Trophoblast cell (in vitro differentiated cells and primary cell): ENCODE measurements at regions not wholly inside any gene's neighbourhood (a gene's known extent, or its start where the extent isn't known, plus 50 kb on each side); places are given as distances from the start of the nearest gene placed in this dataset.

ENCODE experiments used
- DNase-seq, 2 donors: peaks; one replicate each; pipeline ENCODE4 v3.0.0-alpha.2; 2016
- H2AFZ ChIP-seq: 2 replicates; pipeline ENCODE4 v1.6.1; 2013; ENCODE audit warnings: low read length, moderate library complexity, mild to moderate bottlenecking; ENCODE audit not compliant: insufficient read depth, poor library complexity
- H2AK5ac ChIP-seq: 2 replicates; pipeline ENCODE4 v1.6.1; 2013; ENCODE audit warnings: mild to moderate bottlenecking, low read length
- H2BK120ac ChIP-seq: 2 replicates; pipeline ENCODE4 v1.6.1; 2013; ENCODE audit warnings: low read length, mild to moderate bottlenecking, moderate library complexity; ENCODE audit not compliant: insufficient read depth, poor library complexity
- H2BK12ac ChIP-seq: 2 replicates; pipeline ENCODE4 v1.6.1; 2013; ENCODE audit warnings: mild to moderate bottlenecking, low read length, moderate library complexity
- H2BK5ac ChIP-seq: 2 replicates; pipeline ENCODE4 v1.6.1; 2013; ENCODE audit warnings: low read length, low read depth, moderate library complexity, mild to moderate bottlenecking; ENCODE audit not compliant: poor library complexity
- H3K14ac ChIP-seq: 2 replicates; pipeline ENCODE4 v1.6.1; 2013; ENCODE audit warnings: mild to moderate bottlenecking, low read length
- H3K18ac ChIP-seq: 2 replicates; pipeline ENCODE4 v1.6.1; 2013; ENCODE audit warnings: mild to moderate bottlenecking, low read length
- H3K23ac ChIP-seq: 2 replicates; pipeline ENCODE4 v1.6.1; 2013; ENCODE audit warnings: low read length
- H3K27ac ChIP-seq: 2 replicates; pipeline ENCODE4 v1.5.1; 2013; ENCODE audit warnings: low read depth, mild to moderate bottlenecking, inconsistent platforms, low read length, moderate library complexity
- H3K27me3 ChIP-seq: 2 replicates; pipeline ENCODE4 v1.6.1; 2013; ENCODE audit warnings: inconsistent platforms, mild to moderate bottlenecking, low read length, moderate library complexity; ENCODE audit not compliant: insufficient read depth
- H3K36me3 ChIP-seq, 2 experiments: 1 replicate in 1 of 2; 2 replicates in 1 of 2; pipeline ENCODE4 v1.6.1; 2013; ENCODE audit warnings: low read length in 2 of 2, mild to moderate bottlenecking in 2 of 2, moderate library complexity in 1 of 2; ENCODE audit not compliant: insufficient read depth in 2 of 2, control insufficient read depth in 1 of 2
- H3K4ac ChIP-seq: 2 replicates; pipeline ENCODE4 v1.6.1; 2013; ENCODE audit warnings: low read depth, mild to moderate bottlenecking, low read length, moderate library complexity
- H3K4me1 ChIP-seq, 2 experiments: 1 replicate in 1 of 2; 2 replicates in 1 of 2; pipeline ENCODE4 v1.6.1; 2013; ENCODE audit warnings: low read length in 2 of 2, mild to moderate bottlenecking in 2 of 2, moderate library complexity in 1 of 2; ENCODE audit not compliant: insufficient read depth in 2 of 2, control insufficient read depth in 1 of 2
- H3K4me2 ChIP-seq: 2 replicates; pipeline ENCODE4 v1.6.1; 2013; ENCODE audit warnings: inconsistent platforms, mild to moderate bottlenecking, low read length, moderate library complexity
- H3K4me3 ChIP-seq: 2 replicates; pipeline ENCODE4 v1.5.1; 2013; ENCODE audit warnings: mild to moderate bottlenecking, low read depth, low read length, inconsistent platforms
- H3K79me1 ChIP-seq: one replicate; pipeline ENCODE4 v1.6.1; 2013; ENCODE audit warnings: low read length
- H3K79me2 ChIP-seq: 2 replicates; pipeline ENCODE4 v1.6.1; 2013; ENCODE audit warnings: low read length, mild to moderate bottlenecking; ENCODE audit not compliant: control insufficient read depth, insufficient read depth, poor library complexity
- H3K9ac ChIP-seq: 2 replicates; pipeline ENCODE4 v1.6.1; 2013; ENCODE audit warnings: mild to moderate bottlenecking, low read length
- H3K9me3 ChIP-seq: 2 replicates; pipeline ENCODE4 v1.6.1; 2013; ENCODE audit warnings: low read depth, mild to moderate bottlenecking, control low read depth, inconsistent platforms, low read length; ENCODE audit not compliant: insufficient read depth
- H4K12ac ChIP-seq: 2 replicates; pipeline ENCODE4 v1.6.1; 2013; ENCODE audit warnings: low read depth, mild to moderate bottlenecking, low read length, moderate library complexity
- H4K8ac ChIP-seq: 2 replicates; pipeline ENCODE4 v1.6.1; 2013; ENCODE audit warnings: low read depth, mild to moderate bottlenecking, low read length, moderate library complexity
- H4K91ac ChIP-seq: one replicate; pipeline ENCODE4 v1.6.1; 2013; ENCODE audit warnings: low read depth, mild to moderate bottlenecking, low read length, moderate library complexity
- WGBS: extraction: QIAGEN DNeasy Blood & Tissue Kit; methylation state at CpG from one replicate; pipeline ENCODE4 v1.1.7; 2013; ENCODE audit warnings: missing lambda C conversion rate; ENCODE audit not compliant: insufficient read length, insufficient coverage; ENCODE audit errors: extremely low coverage; 5-methylcytosine and 5-hydroxymethylcytosine counted together

DNA sequence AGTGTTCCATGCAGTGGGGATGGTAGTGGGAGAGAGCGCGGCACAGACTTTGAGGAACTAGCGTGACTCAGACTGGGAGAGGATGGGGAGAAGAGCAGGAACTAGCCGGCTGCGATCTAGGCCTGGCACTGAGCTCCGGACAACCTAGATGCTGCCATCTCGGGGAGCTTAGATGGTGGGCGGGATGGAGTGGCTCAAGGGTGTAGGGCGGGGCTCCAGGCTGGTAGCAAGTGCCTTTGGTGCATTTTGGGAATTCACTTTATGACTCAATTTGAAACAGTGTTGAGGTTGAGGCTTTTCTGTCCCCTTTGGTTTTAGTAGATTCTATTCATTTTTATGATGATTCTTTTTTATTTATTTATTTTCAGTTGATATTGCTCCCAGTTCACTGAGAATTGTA is 185.3 kb upstream of the GPR26 start:
- Histone ChIP-seq H2BK12ac (no peak overlapping the region), H4K8ac (no peak overlapping the region), H3K14ac (no peak overlapping the region), H3K9ac (no peak overlapping the region), H3K4me3 (no peak overlapping the region), H3K4ac (no peak overlapping the region), H2BK120ac (no peak overlapping the region), H3K79me1 (no peaks in the 10 kb centered on the region), H3K23ac (no peak overlapping the region), H2AFZ (no peak overlapping the region), H4K12ac (no peak overlapping the region), H3K27me3 (no peaks in the 10 kb centered on the region), H3K27ac (no peak overlapping the region), H3K4me1 (no peaks in the 10 kb centered on the region), H3K36me3 (no peaks in the 10 kb centered on the region), H3K4me2 (no peak overlapping the region), H3K9me3 (peaks cover 4% of the 10 kb centered on the region), H4K91ac (no peak overlapping the region), H3K79me2 (no peaks in the 10 kb centered on the region), H2BK5ac (no peak overlapping the region), H3K18ac (no peak overlapping the region), H2AK5ac (no peak overlapping the region)
- WGBS: no CpG with 5 or more reads among the region's 9 CpGs
- DNase-seq: no peak

GRCh38 chr10:123484722-123485121 is 181.4 kb upstream of the GPR26 start:
- no CpG with 5 or more reads among the region's 2 CpGs for WGBS
- no peaks in the 10 kb centered on the region for H3K36me3 ChIP-seq
- no peak overlapping the region for H3K4me2 ChIP-seq

DNA sequence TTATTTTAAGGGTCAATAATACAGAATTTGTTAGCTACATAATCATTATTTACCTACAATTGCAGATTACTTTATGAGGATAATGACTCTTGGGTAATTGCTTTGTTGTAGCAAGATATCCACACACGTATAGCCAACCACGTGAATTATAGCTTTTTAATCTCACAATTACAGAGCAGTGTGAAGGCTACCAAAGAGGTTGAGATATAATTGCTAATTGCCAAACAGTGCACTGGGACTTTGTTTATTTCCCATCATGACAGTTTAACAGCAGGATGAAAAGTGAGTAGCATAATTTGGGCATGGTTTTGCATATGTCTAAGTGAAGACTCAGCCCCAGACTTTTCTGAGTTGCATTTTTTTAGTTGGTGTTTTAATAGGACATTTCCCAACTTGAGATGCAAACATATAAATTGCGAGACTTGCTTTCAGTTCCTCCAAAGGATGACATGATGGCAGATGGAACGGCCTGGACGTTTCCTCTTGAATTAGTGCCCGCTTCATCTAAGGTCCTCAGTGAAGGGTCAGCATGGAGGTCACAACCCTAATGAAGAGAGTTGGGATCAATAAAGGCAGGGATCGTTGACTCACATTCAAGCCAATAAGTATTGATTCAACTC is 180.7 kb upstream of the GPR26 start:
- Histone ChIP-seq H3K27ac (no peak overlapping the region), H3K79me1 (no peaks in the 10 kb centered on the region), H3K4me3 (no peak overlapping the region), H2AK5ac (no peak overlapping the region), H3K79me2 (no peaks in the 10 kb centered on the region), H3K18ac (no peak overlapping the region), H3K36me3 (no peaks in the 10 kb centered on the region), H4K12ac (no peak overlapping the region), H2BK12ac (no peak overlapping the region), H3K9ac (no peak overlapping the region), H3K4ac (no peak overlapping the region), H3K9me3 (peaks cover 2% of the 10 kb centered on the region), H4K8ac (no peak overlapping the region), H3K27me3 (no peaks in the 10 kb centered on the region), H3K4me2 (no peak overlapping the region), H2BK5ac (no peak overlapping the region), H2BK120ac (no peak overlapping the region), H3K4me1 (no peaks in the 10 kb centered on the region), H3K23ac (no peak overlapping the region), H2AFZ (no peak overlapping the region), H4K91ac (no peak overlapping the region), H3K14ac (no peak overlapping the region)
- DNase-seq: no peak
- no CpG with 5 or more reads among the region's 7 CpGs for WGBS

More at GRCh38 chr10:123484722-123485121, 181.4 kb upstream of the GPR26 start:
- Histone ChIP-seq H4K8ac (no peak overlapping the region), H3K4me1 (no peaks in the 10 kb centered on the region), H2AK5ac (no peak overlapping the region), H3K4ac (no peak overlapping the region), H3K27me3 (no peaks in the 10 kb centered on the region), H3K4me3 (no peak overlapping the region), H4K12ac (no peak overlapping the region), H2BK5ac (no peak overlapping the region), H3K9ac (no peak overlapping the region), H2BK120ac (no peak overlapping the region), H3K23ac (no peak overlapping the region), H3K14ac (no peak overlapping the region), H3K79me2 (no peaks in the 10 kb centered on the region), H3K9me3 (peaks cover 4% of the 10 kb centered on the region), H3K79me1 (no peaks in the 10 kb centered on the region), H2BK12ac (no peak overlapping the region), H3K27ac (no peak overlapping the region), H4K91ac (no peak overlapping the region), H2AFZ (no peak overlapping the region), H3K18ac (no peak overlapping the region)
- no peak for DNase-seq

- H4K91ac ChIP-seq: no peak overlapping the region
- no peak overlapping the region for H3K4me3 ChIP-seq
- no peak overlapping the region for H3K4me2 ChIP-seq
Measured at GRCh38 chr10:123488436-123488835, 177.7 kb upstream of the GPR26 start.

More at GRCh38 chr10:123488436-123488835, 177.7 kb upstream of the GPR26 start:
- Histone ChIP-seq H3K18ac (no peak overlapping the region), H3K4me1 (no peaks in the 10 kb centered on the region), H3K23ac (no peak overlapping the region), H2AK5ac (no peak overlapping the region), H4K8ac (no peak overlapping the region), H3K27ac (no peak overlapping the region), H3K79me2 (no peaks in the 10 kb centered on the region), H2BK5ac (no peak overlapping the region), H3K79me1 (no peaks in the 10 kb centered on the region), H3K9ac (no peak overlapping the region), H2AFZ (no peak overlapping the region), H2BK12ac (no peak overlapping the region), H3K36me3 (no peaks in the 10 kb centered on the region), H3K9me3 (no peaks in the 10 kb centered on the region), H3K14ac (no peak overlapping the region), H2BK120ac (no peak overlapping the region), H3K27me3 (no peaks in the 10 kb centered on the region), H4K12ac (no peak overlapping the region), H3K4ac (no peak overlapping the region)
- DNase-seq: no peak
- WGBS: no CpG with 5 or more reads among the region's 4 CpGs
